ENCODE measurements at regions not wholly inside any gene's neighbourhood (a gene's known extent, or its start where the extent isn't known, plus 50 kb on each side); places are given as distances from the start of the nearest gene placed in this dataset.

DNA sequence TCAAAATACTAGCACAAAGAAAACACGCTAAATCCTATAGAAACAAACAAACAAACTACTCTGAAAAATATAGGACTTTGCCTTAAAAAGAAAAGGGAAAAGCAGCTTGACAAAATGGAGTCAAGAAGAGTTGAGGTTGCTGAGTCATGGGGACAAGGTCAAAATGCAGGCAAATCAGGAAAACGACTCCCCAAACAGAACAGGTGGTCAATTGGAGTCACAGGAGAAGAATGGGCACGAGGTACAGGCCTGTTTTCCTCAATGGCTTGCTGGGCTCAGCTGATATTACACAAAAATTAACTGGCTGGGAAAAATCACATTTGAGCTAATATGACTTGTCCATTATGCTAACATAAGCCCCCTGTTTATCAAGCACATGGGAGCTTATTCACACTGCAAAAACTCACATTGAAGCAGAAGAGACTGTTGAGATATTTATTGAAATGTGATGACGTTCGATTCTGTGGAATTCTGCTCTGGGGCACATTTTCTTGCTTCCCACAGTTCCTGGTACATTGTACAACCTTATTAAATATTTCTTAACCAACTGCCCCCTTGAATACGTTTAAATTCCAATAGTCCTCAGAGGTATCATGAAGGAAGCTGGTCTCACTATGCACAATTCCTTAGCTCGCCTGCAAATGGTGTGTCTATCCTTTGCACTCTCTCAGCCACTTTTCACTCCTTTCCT lies 1622.1 kb downstream of the STIM2 start:
- WGBS, 2 experiments (ENCODE audit: low coverage in 1 of 2, low lambda C conversion rate in 2 of 2, missing lambda C conversion rate in 2 of 2) = 18 to 20% methylated on average over 7 of the region's 7 CpGs
- peak; percentile 19 for DNase-seq

DNA sequence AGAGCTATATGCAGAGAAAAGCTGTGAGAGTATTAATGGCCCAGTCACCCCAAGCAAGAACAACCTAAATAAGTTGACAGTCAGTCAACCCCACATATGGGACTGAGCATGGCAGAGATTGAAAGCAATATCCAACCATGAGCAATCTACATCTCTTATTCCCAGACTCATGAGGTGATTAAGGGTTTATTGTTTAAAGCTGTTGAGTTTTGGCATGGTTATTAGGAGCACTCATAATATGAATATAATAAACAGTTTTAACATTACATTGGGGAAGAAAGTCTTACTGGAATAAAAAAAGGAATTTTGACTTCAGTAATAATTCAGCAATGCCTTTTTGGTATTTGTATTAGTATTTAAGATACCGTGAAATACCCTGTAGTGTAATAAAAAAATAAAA lies 1627.4 kb downstream of the STIM2 start:
- no peak overlapping the region for H3K4me2 ChIP-seq (ENCODE audit: unreplicated experiment)
- DNase-seq = no peak
- H3K36me3 ChIP-seq (ENCODE audit: low read depth) = no peaks in the 10 kb centered on the region
- no peak overlapping the region for H3K27ac ChIP-seq
- TF ChIP-seq EZH2phosphoT487 (IDR thresholded peaks at IDR 0.05; ENCODE audit: insufficient read depth, low read depth) (no peak), EZH2 (IDR thresholded peaks at IDR 0.05; ENCODE audit: insufficient read depth, poor library complexity, severe bottlenecking) (no peak)
- no peaks in the 10 kb centered on the region for H3K79me2 ChIP-seq (ENCODE audit: insufficient read depth)
- no peak overlapping the region for H3K9ac ChIP-seq
- H2AFZ ChIP-seq = no peak overlapping the region
- WGBS, 2 experiments (ENCODE audit: low coverage in 1 of 2, low lambda C conversion rate in 2 of 2, missing lambda C conversion rate in 2 of 2) = 11 to 17% methylated on average over 1 of the region's 1 CpG
- no peaks in the 10 kb centered on the region for H3F3A ChIP-seq (ENCODE audit: insufficient read depth)
- no peaks in the 10 kb centered on the region for H3K27me3 ChIP-seq (replicated peaks; ENCODE audit: insufficient read depth)
- H3K9me2 ChIP-seq (ENCODE audit: insufficient read depth) = peaks cover 5% of the 10 kb centered on the region; the same call in 1 of the 2 replicates
- H3K4me3 ChIP-seq = no peak overlapping the region
- H3K4me1 ChIP-seq (ENCODE audit: insufficient read depth) = no peaks in the 10 kb centered on the region
- H3K9me3 ChIP-seq (ENCODE audit: low read depth) = no peaks in the 10 kb centered on the region
- in situ Hi-C loops (cut with MboI) = loop anchor here (25.0 kb wide), 1 partner anchor 99 kb away; no protein-coding TSS in a partner anchor
- no peaks in the 10 kb centered on the region for H4K20me1 ChIP-seq (ENCODE audit: insufficient read depth)

More for the DNA sequence above, 1622.1 kb downstream of the STIM2 start:
- Histone ChIP-seq H3K27me3 (replicated peaks; ENCODE audit: insufficient read depth) (no peaks in the 10 kb centered on the region), H3K9me2 (ENCODE audit: insufficient read depth) (peaks cover 5% of the 10 kb centered on the region; the same call in 1 of the 2 replicates), H3K27ac (no peak overlapping the region), H2AFZ (no peak overlapping the region), H3K4me3 (no peak overlapping the region), H3K36me3 (ENCODE audit: low read depth) (no peaks in the 10 kb centered on the region), H3K4me2 (ENCODE audit: unreplicated experiment) (no peak overlapping the region), H3K9ac (no peak overlapping the region), H3F3A (ENCODE audit: insufficient read depth) (no peaks in the 10 kb centered on the region), H3K79me2 (ENCODE audit: insufficient read depth) (no peaks in the 10 kb centered on the region), H3K9me3 (ENCODE audit: low read depth) (no peaks in the 10 kb centered on the region), H4K20me1 (ENCODE audit: insufficient read depth) (no peaks in the 10 kb centered on the region), H3K4me1 (ENCODE audit: insufficient read depth) (no peaks in the 10 kb centered on the region)
- TF ChIP-seq EZH2phosphoT487 (IDR thresholded peaks at IDR 0.05; ENCODE audit: insufficient read depth, low read depth) (no peak), EZH2 (IDR thresholded peaks at IDR 0.05; ENCODE audit: insufficient read depth, poor library complexity, severe bottlenecking) (no peak)
- in situ Hi-C loops (cut with MboI) = loop anchor here (25.0 kb wide), 1 partner anchor 105 kb away; no protein-coding TSS in a partner anchor

DNA sequence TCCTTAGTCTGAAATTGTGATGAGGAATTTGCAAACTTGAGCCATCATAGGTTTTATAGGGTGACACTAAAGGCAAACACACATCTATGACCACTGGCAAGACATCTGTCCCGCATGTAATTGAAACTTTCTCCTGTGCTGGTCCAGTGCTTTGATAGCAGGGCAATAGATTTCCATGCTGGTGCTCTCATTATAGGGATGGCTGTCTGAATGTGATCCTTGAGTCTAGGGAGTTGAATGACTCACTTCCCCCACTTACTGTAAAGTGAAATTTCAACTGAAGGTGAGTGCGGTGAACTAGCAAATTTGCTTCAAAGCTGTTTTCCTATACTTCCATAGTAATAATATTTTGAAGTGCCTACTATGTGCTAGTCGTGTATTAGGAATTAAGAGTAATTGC lies 1630.0 kb downstream of the STIM2 start:
- Histone ChIP-seq H3K4me2 (ENCODE audit: unreplicated experiment) (no peak overlapping the region), H3K79me2 (ENCODE audit: insufficient read depth) (no peaks in the 10 kb centered on the region), H3K27me3 (replicated peaks; ENCODE audit: insufficient read depth) (no peaks in the 10 kb centered on the region), H3K36me3 (ENCODE audit: low read depth) (no peaks in the 10 kb centered on the region), H3K4me1 (ENCODE audit: insufficient read depth) (no peaks in the 10 kb centered on the region), H3K9me2 (ENCODE audit: insufficient read depth) (peaks cover 5% of the 10 kb centered on the region; the same call in 1 of the 2 replicates), H3K4me3 (no peak overlapping the region), H4K20me1 (ENCODE audit: insufficient read depth) (no peaks in the 10 kb centered on the region), H3K9ac (no peak overlapping the region), H3F3A (ENCODE audit: insufficient read depth) (no peaks in the 10 kb centered on the region), H3K9me3 (ENCODE audit: low read depth) (no peaks in the 10 kb centered on the region), H2AFZ (no peak overlapping the region), H3K27ac (no peak overlapping the region)
- 32 to 36% methylated on average over 3 of the region's 3 CpGs for WGBS, 2 experiments (ENCODE audit: low coverage in 1 of 2, low lambda C conversion rate in 2 of 2, missing lambda C conversion rate in 2 of 2)
- no peak for TF ChIP-seq EZH2 (IDR thresholded peaks at IDR 0.05; ENCODE audit: insufficient read depth, poor library complexity, severe bottlenecking)
- TF ChIP-seq EZH2phosphoT487 (IDR thresholded peaks at IDR 0.05; ENCODE audit: insufficient read depth, low read depth) = no peak
- in situ Hi-C loops (cut with MboI) = loop anchor here (25.0 kb wide), 1 partner anchor 97 kb away; no protein-coding TSS in a partner anchor
- DNase-seq = peak; percentile 24

DNA sequence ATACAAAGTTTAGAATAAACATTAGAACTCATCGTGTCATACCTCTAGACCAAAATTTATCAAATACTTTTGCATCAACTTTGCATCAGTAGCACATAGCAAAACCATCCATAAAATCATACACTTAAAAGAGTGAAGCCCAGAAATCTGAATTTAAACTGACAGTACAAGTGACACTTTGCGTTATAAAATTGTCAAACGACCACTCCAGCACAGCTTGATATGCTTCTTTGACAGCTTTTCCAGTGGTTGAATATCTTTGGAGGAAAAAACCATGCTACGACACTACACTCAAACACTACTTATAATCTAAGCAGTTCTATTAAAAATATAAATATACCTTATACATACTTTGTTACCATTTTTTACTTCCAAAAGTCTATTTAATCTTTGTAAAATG lies 1644.4 kb downstream of the STIM2 start:
- Histone ChIP-seq H3K4me3 (no peak overlapping the region), H3K4me2 (ENCODE audit: unreplicated experiment) (no peak overlapping the region), H3K27me3 (replicated peaks; ENCODE audit: insufficient read depth) (no peaks in the 10 kb centered on the region), H4K20me1 (ENCODE audit: insufficient read depth) (no peaks in the 10 kb centered on the region), H3F3A (ENCODE audit: insufficient read depth) (no peaks in the 10 kb centered on the region), H3K79me2 (ENCODE audit: insufficient read depth) (no peaks in the 10 kb centered on the region), H3K9me3 (ENCODE audit: low read depth) (no peaks in the 10 kb centered on the region), H3K4me1 (ENCODE audit: insufficient read depth) (no peaks in the 10 kb centered on the region), H2AFZ (no peak overlapping the region), H3K9ac (no peak overlapping the region), H3K9me2 (ENCODE audit: insufficient read depth) (no peaks in the 10 kb centered on the region), H3K36me3 (ENCODE audit: low read depth) (no peaks in the 10 kb centered on the region), H3K27ac (no peak overlapping the region)
- no peak for TF ChIP-seq EZH2 (IDR thresholded peaks at IDR 0.05; ENCODE audit: insufficient read depth, poor library complexity, severe bottlenecking)
- TF ChIP-seq EZH2phosphoT487 (IDR thresholded peaks at IDR 0.05; ENCODE audit: insufficient read depth, low read depth) = no peak
- DNase-seq = no peak
- 36% methylated on average over 4 of the region's 4 CpGs for WGBS, 2 experiments (ENCODE audit: low coverage in 1 of 2, low lambda C conversion rate in 2 of 2, missing lambda C conversion rate in 2 of 2)
- in situ Hi-C loops (cut with MboI) = no loop called here
